ENCODE measurements at regions not wholly inside any gene's neighbourhood (a gene's known extent, or its start where the extent isn't known, plus 50 kb on each side); places are given as distances from the start of the nearest gene placed in this dataset.

DNA sequence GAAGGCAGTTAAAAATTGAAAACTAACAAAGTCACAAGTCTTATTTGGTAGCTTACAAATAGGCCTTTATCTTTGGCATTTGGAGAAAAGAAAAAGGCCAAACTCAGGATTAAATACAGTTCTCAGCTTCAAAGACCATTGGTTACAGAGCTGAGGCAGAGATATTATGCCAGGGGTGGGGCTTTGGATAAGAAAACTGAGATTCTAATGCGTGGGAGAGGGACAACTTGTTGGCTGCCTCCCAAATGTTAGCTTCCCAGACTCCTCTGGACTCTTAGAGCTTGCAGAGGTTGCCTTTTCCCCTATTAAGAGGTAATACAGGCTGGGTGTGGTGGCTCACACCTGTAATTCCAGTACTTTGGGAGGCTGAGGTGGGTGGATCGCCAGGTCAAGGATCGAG, 231.8 kb downstream of the SQOR start:
- no peaks in the 10 kb centered on the region for H3K27me3 ChIP-seq
- no peak overlapping the region for H3K27ac ChIP-seq
- TF ChIP-seq, protein P1, sequence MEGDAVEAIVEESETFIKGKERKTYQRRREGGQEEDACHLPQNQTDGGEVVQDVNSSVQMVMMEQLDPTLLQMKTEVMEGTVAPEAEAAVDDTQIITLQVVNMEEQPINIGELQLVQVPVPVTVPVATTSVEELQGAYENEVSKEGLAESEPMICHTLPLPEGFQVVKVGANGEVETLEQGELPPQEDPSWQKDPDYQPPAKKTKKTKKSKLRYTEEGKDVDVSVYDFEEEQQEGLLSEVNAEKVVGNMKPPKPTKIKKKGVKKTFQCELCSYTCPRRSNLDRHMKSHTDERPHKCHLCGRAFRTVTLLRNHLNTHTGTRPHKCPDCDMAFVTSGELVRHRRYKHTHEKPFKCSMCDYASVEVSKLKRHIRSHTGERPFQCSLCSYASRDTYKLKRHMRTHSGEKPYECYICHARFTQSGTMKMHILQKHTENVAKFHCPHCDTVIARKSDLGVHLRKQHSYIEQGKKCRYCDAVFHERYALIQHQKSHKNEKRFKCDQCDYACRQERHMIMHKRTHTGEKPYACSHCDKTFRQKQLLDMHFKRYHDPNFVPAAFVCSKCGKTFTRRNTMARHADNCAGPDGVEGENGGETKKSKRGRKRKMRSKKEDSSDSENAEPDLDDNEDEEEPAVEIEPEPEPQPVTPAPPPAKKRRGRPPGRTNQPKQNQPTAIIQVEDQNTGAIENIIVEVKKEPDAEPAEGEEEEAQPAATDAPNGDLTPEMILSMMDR (IDR thresholded peaks at IDR 0.05): no peak
- no peak overlapping the region for H3K4me3 ChIP-seq (ENCODE audit: low read depth in 1 of 2, low read length in 1 of 2)
- H3K4me1 ChIP-seq (ENCODE audit: control insufficient read depth in 1 of 2, insufficient read depth in 1 of 2, low read depth in 1 of 2, low read length in 1 of 2): no peaks in the 10 kb centered on the region
- peaks cover 3% of the 10 kb centered on the region for H3K9me3 ChIP-seq
- no peaks in the 10 kb centered on the region for H3K36me3 ChIP-seq

DNA sequence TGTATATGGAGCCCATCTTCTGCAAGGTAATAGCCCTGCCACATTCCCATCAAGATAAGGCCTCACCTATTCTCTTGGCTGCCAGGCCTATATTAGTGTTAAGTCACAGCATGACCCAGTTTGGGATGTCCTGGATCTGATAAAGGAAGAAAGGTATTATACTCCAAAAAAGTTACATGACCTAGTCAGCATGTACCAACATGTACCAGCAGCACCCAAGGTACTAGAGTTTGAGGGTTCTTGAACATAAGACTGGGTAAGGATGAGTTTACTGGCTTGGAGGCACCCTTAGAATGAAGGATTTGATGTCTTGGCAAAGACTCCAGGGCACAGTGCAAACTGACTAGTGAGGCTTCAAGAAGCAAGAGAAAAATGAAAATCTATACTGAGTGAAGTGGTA, 232.5 kb downstream of the SQOR start:
- no peak overlapping the region for H3K4me3 ChIP-seq (ENCODE audit: low read depth in 1 of 2, low read length in 1 of 2)
- H3K36me3 ChIP-seq: no peaks in the 10 kb centered on the region
- TF ChIP-seq, protein P1 (IDR thresholded peaks at IDR 0.05): no peak
- no peaks in the 10 kb centered on the region for H3K27me3 ChIP-seq
- H3K4me1 ChIP-seq (ENCODE audit: control insufficient read depth in 1 of 2, insufficient read depth in 1 of 2, low read depth in 1 of 2, low read length in 1 of 2): no peaks in the 10 kb centered on the region
- H3K9me3 ChIP-seq: peaks cover 3% of the 10 kb centered on the region
- no peak overlapping the region for H3K27ac ChIP-seq

DNA sequence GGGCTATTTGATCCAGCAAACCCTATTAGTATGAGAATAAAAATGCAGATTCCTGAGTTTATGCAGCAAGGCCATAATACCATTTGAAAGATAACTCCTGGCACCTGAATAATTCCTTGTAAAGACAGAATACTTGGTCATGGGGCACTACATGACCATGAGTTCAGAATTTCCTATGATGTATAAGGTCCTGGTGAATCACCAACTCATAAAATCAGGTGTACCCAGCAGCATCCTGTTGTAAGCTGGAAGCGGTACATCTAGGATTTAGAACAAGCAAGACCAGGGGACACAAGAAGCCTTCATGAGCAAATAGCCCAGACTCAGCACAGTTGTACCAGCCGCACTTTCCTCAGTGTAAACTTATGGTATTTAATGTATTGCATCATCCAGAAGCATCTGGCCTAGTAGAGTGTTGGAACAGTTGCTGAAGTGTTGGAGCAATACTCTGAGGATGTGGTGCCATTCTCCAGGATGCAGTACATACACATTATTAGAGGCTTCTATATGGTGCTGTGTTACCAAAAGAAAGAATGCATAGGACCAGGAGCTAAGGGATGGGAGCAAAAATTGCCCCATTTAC, 233.4 kb downstream of the SQOR start:
- H3K9me3 ChIP-seq: peaks cover 3% of the 10 kb centered on the region
- H3K27me3 ChIP-seq: no peaks in the 10 kb centered on the region
- H3K36me3 ChIP-seq: no peaks in the 10 kb centered on the region
- no peaks in the 10 kb centered on the region for H3K4me1 ChIP-seq (ENCODE audit: control insufficient read depth in 1 of 2, insufficient read depth in 1 of 2, low read depth in 1 of 2, low read length in 1 of 2)
- H3K27ac ChIP-seq: no peak overlapping the region
- H3K4me3 ChIP-seq (ENCODE audit: low read depth in 1 of 2, low read length in 1 of 2): no peak overlapping the region
- TF ChIP-seq, protein P1 (IDR thresholded peaks at IDR 0.05): no peak

DNA sequence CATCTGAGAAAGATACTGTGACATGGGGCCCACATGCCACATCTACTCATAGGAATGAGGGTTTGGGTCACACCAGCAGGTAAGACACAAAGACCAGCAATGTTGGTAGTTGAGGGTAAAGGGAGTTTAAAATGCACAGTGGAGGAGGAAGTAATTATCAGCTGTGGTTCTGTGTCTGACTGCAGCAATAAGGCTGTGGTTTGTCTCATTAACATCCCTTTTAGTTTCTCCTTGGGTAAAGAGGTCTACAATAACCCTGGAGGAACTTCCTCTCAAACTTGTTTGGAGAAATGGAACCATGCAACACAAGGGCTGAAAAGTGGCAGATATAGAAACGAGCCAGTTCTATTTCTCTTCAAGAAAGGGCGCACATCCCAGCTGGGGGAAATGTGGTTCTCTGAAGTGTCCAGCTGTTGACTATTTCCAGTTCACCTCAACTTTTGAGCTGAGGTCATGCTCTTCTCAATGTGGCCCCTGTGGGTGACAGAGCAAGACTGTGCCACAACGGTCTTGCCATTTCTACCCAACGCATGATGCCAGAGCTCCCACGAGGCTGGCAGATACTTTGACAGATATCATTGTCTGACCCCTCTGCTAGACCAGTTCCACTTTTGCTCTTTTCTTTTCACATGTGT, 234.3 kb downstream of the SQOR start:
- no peaks in the 10 kb centered on the region for H3K27me3 ChIP-seq
- no peak overlapping the region for H3K27ac ChIP-seq
- no peaks in the 10 kb centered on the region for H3K36me3 ChIP-seq
- H3K9me3 ChIP-seq: peaks cover 3% of the 10 kb centered on the region
- no peaks in the 10 kb centered on the region for H3K4me1 ChIP-seq (ENCODE audit: control insufficient read depth in 1 of 2, insufficient read depth in 1 of 2, low read depth in 1 of 2, low read length in 1 of 2)
- TF ChIP-seq, protein P1 (IDR thresholded peaks at IDR 0.05): no peak
- no peak overlapping the region for H3K4me3 ChIP-seq (ENCODE audit: low read depth in 1 of 2, low read length in 1 of 2)

DNA sequence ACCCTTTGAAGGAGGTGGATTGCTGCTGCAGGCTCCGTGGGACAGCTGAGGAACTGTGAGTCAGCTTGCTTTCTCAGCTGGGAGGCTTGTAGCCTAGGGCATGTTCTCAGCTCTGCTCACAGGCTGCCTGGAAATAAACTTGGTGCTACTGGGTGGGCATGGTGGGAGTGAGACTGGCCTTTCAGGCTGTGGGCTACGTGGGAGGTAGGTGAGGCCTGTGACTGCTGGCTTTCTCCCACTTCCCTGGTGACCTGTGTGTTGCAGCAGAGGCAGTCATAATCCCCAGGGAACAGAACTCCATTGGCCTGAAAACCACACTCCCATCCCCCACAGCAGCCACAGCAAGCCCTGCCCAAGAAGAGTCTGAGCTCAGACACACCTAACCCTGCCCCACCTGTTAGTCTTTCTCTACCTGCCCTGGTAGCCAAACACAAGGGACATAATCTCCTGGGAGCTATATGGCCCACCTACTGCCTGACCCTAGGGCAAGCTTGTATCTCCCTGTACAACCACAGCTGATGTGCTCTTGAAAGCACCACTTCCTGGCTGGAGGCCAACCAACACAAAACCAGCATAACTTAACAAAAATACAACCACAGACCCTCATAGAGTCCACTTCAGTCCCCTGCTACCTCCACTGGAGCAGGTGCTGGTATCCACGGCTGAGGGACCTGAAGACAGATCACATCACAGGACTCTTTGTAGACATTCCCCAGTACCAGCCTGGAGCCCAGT, 236.5 kb downstream of the SQOR start:
- no peaks in the 10 kb centered on the region for H3K4me1 ChIP-seq (ENCODE audit: control insufficient read depth in 1 of 2, insufficient read depth in 1 of 2, low read depth in 1 of 2, low read length in 1 of 2)
- H3K27ac ChIP-seq: no peak overlapping the region
- peaks cover under 1% of the 10 kb centered on the region for H3K9me3 ChIP-seq
- no peaks in the 10 kb centered on the region for H3K27me3 ChIP-seq
- TF ChIP-seq, protein P1 (IDR thresholded peaks at IDR 0.05): no peak
- H3K36me3 ChIP-seq: no peaks in the 10 kb centered on the region
- H3K4me3 ChIP-seq (ENCODE audit: low read depth in 1 of 2, low read length in 1 of 2): no peak overlapping the region

Measured in neutrophil (primary cell).